Natural killer cell (primary cell): ENCODE measurements at regions not wholly inside any gene's neighbourhood (a gene's known extent, or its start where the extent isn't known, plus 50 kb on each side); places are given as distances from the start of the nearest gene placed in this dataset.
"Not testable (repeated sequence)": the region's sequence is repeated elsewhere in the genome, so short reads cannot be mapped to it uniquely, and the experiment has no call there.

Experiments
- ATAC-seq, 3 donors: fragments of 150-1000 bp in 2 of 3; fragments of 200-7000 bp in 1 of 3; cut with Tn5 transposase; 1 replicate in 1 of 3; 2 replicates in 2 of 3; pipeline ENCODE4 v1.10.0; 2021; ENCODE audit warnings: mild to moderate bottlenecking in 2 of 3, moderate library complexity in 2 of 3
- DNase-seq, 2 donors: peaks; one replicate each; pipeline versions ENCODE4 v3.0.0 to v3.0.0-alpha.2; 2013 to 2021; ENCODE audit warnings: mixed read lengths in 1 of 2
- H3K27ac ChIP-seq: one replicate; pipeline ENCODE4 v1.5.1; 2013; ENCODE audit warnings: mild to moderate bottlenecking, low read length
- H3K27me3 ChIP-seq: one replicate; pipeline ENCODE4 v1.6.1; 2013; ENCODE audit warnings: low read length; ENCODE audit not compliant: control insufficient read depth, insufficient read depth
- H3K36me3 ChIP-seq: one replicate; pipeline ENCODE4 v1.6.1; 2013; ENCODE audit warnings: low read length; ENCODE audit not compliant: control insufficient read depth, insufficient read depth
- H3K4me1 ChIP-seq: one replicate; pipeline ENCODE4 v1.6.1; 2013; ENCODE audit warnings: low read length; ENCODE audit not compliant: control insufficient read depth, insufficient read depth
- H3K4me3 ChIP-seq: one replicate; pipeline ENCODE4 v1.5.1; 2013; ENCODE audit warnings: low read length
- H3K9me3 ChIP-seq: one replicate; pipeline ENCODE4 v1.6.1; 2013; ENCODE audit warnings: low read length; ENCODE audit not compliant: control insufficient read depth, insufficient read depth
- H3K27ac Mint-ChIP-seq, 2 donors: one replicate each; pipeline ENCODE4 v1.8.0; 2022; ENCODE audit warnings: mild to moderate bottlenecking in 2 of 2, mixed read lengths in 2 of 2, moderate library complexity in 1 of 2
- H3K27me3 Mint-ChIP-seq, 2 donors: one replicate each; pipeline ENCODE4 v1.8.0; 2022; ENCODE audit warnings: low read depth in 2 of 2, mixed read lengths in 2 of 2
- H3K36me3 Mint-ChIP-seq: one replicate; pipeline ENCODE4 v1.8.0; 2022; ENCODE audit warnings: mixed read lengths
- H3K4me1 Mint-ChIP-seq, 2 donors: one replicate each; pipeline ENCODE4 v1.8.0; 2022; ENCODE audit warnings: mixed read lengths in 2 of 2
- H3K4me3 Mint-ChIP-seq: one replicate; pipeline ENCODE4 v1.8.0; 2022; ENCODE audit warnings: mild to moderate bottlenecking, moderate library complexity, mixed read lengths
- H3K9me3 Mint-ChIP-seq, 2 donors: one replicate each; pipeline ENCODE4 v1.8.0; 2022; ENCODE audit warnings: mixed read lengths in 2 of 2
- WGBS: methylation state at CpG from one replicate; pipeline ENCODE4 v1.1.7; 2013; ENCODE audit warnings: missing lambda C conversion rate; ENCODE audit not compliant: insufficient coverage; 5-methylcytosine and 5-hydroxymethylcytosine counted together
- intact Hi-C: fragments of 100-400 bp; cut with micrococcal nuclease; formaldehyde crosslinking; loops from one replicate; pipeline ENCODE4 v1.14.2; 2022
- TF ChIP-seq, protein P1 (sequence below): fragments of 200-600 bp; IDR thresholded peaks from one replicate; pipeline ENCODE4 v1.8.0; 2022; ENCODE audit warnings: antibody characterized with exemption

- DNase-seq (peak in 1 of 2 donors; percentile 39), ATAC-seq (no peak)
- H3K4me3 Mint-ChIP-seq, result no peak overlapping the region
- Histone ChIP-seq H3K4me3 (no peak overlapping the region), H3K9me3 (peaks cover 3% of the 10 kb centered on the region), H3K27me3 (no peaks in the 10 kb centered on the region), H3K27ac (no peak overlapping the region), H3K4me1 (no peaks in the 10 kb centered on the region), H3K36me3 (no peaks in the 10 kb centered on the region)
- H3K4me1 Mint-ChIP-seq, result no peaks in the 10 kb centered on the region
- peaks cover 3 to 8% of the 10 kb centered on the region in 2 donors for H3K9me3 Mint-ChIP-seq
- no peaks in the 10 kb centered on the region for H3K36me3 Mint-ChIP-seq
- no peak overlapping the region for H3K27ac Mint-ChIP-seq
- TF ChIP-seq, protein P1, sequence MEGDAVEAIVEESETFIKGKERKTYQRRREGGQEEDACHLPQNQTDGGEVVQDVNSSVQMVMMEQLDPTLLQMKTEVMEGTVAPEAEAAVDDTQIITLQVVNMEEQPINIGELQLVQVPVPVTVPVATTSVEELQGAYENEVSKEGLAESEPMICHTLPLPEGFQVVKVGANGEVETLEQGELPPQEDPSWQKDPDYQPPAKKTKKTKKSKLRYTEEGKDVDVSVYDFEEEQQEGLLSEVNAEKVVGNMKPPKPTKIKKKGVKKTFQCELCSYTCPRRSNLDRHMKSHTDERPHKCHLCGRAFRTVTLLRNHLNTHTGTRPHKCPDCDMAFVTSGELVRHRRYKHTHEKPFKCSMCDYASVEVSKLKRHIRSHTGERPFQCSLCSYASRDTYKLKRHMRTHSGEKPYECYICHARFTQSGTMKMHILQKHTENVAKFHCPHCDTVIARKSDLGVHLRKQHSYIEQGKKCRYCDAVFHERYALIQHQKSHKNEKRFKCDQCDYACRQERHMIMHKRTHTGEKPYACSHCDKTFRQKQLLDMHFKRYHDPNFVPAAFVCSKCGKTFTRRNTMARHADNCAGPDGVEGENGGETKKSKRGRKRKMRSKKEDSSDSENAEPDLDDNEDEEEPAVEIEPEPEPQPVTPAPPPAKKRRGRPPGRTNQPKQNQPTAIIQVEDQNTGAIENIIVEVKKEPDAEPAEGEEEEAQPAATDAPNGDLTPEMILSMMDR, result no peak
- WGBS, result 44% methylated on average over 1 of the region's 2 CpGs
- H3K27me3 Mint-ChIP-seq, result peaks cover 0 to 2% of the 10 kb centered on the region in 2 donors
- intact Hi-C loops, result no loop called here
Measured at GRCh38 chr5:82512025-82512424, 233.9 kb upstream of the RPS23 start.

- intact Hi-C loops, result no loop called here
Measured at GRCh38 chr5:82511134-82511533, 233.0 kb upstream of the RPS23 start.

GRCh38 chr5:82509762-82510161 is 231.6 kb upstream of the RPS23 start:
- Mint-ChIP-seq H3K27ac (no peak overlapping the region), H3K27me3 (peaks cover 0 to 2% of the 10 kb centered on the region in 2 donors), H3K4me1 (no peaks in the 10 kb centered on the region), H3K36me3 (no peaks in the 10 kb centered on the region), H3K4me3 (no peak overlapping the region), H3K9me3 (peaks cover 3 to 10% of the 10 kb centered on the region in 2 donors)
- DNase-seq, result no peak
- Histone ChIP-seq H3K4me3 (no peak overlapping the region), H3K27me3 (no peaks in the 10 kb centered on the region), H3K9me3 (peaks cover 3% of the 10 kb centered on the region), H3K27ac (no peak overlapping the region), H3K4me1 (no peaks in the 10 kb centered on the region), H3K36me3 (no peaks in the 10 kb centered on the region)
- intact Hi-C loops, result no loop called here
- 44% methylated on average over 1 of the region's 1 CpG for WGBS
- TF ChIP-seq, protein P1, result no peak
- no peak for ATAC-seq

More at GRCh38 chr5:82511134-82511533, 233.0 kb upstream of the RPS23 start:
- Histone ChIP-seq H3K4me1 (no peaks in the 10 kb centered on the region), H3K27me3 (no peaks in the 10 kb centered on the region), H3K36me3 (no peaks in the 10 kb centered on the region), H3K9me3 (peaks cover 3% of the 10 kb centered on the region), H3K4me3 (no peak overlapping the region), H3K27ac (no peak overlapping the region)
- H3K4me1 Mint-ChIP-seq, result no peaks in the 10 kb centered on the region
- no peaks in the 10 kb centered on the region for H3K36me3 Mint-ChIP-seq
- WGBS, result 96% methylated on average over 2 of the region's 3 CpGs
- peaks cover 3 to 10% of the 10 kb centered on the region in 2 donors for H3K9me3 Mint-ChIP-seq
- DNase-seq, result no peak
- TF ChIP-seq, protein P1, result no peak
- no peak overlapping the region for H3K4me3 Mint-ChIP-seq
- H3K27me3 Mint-ChIP-seq, result peaks cover 0 to 2% of the 10 kb centered on the region in 2 donors
- no peak overlapping the region for H3K27ac Mint-ChIP-seq
- ATAC-seq, result no peak

DNA sequence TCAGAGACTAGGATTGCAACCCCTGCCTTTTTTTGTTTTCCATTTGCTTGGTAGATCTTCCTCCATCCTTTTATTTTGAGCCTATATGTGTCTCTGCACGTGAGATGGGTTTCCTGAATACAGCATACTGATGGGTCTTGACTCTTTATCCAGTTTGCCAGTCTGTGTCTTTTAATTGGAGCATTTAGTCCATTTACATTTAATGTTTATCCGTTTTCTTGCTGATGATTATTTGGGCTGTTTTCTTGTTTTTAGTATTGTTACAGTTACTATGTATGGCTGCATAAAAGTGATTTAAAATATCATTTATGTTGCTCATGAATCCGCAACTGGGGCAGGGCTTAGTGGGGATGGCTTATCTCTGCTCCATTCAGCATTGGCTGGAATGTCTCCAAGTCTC is 228.2 kb upstream of the RPS23 start:
- H3K27ac ChIP-seq, H3K27ac Mint-ChIP-seq, H3K4me3 Mint-ChIP-seq, H3K36me3 Mint-ChIP-seq, H3K9me3 ChIP-seq, H3K27me3 Mint-ChIP-seq, H3K4me3 ChIP-seq, DNase-seq, H3K4me1 Mint-ChIP-seq, intact Hi-C loops, ATAC-seq, H3K9me3 Mint-ChIP-seq, H3K36me3 ChIP-seq, H3K27me3 ChIP-seq, H3K4me1 ChIP-seq: not testable (repeated sequence)
- 96% methylated on average over 2 of the region's 3 CpGs for WGBS
